K562 (cell line): ENCODE measurements at regions not wholly inside any gene's neighbourhood (a gene's known extent, or its start where the extent isn't known, plus 50 kb on each side); places are given as distances from the start of the nearest gene placed in this dataset.

ENCODE experiments used
- ATAC-seq: fragments of 200-7000 bp; cut with Tn5 transposase; 3 replicates; pipeline ENCODE4 v1.9.1; 2020; ENCODE audit warnings: moderate library complexity
- BruUV-seq: library from RNA; stranded (reverse); fragments of 400-500 nt; replicated peaks from 2 replicates; lab custom pipeline; 2021; lab: Mats Ljungman, UMichigan
- CTCF ChIA-PET: fragments of 300-600 bp; formaldehyde crosslinking; extraction: SDS; loops from one replicate; lab custom pipeline; 2021; ENCODE audit warnings: low intra/inter-chr PET ratio; lab: Yijun Ruan, JAX
- POLR2A ChIA-PET: fragments of 300-600, 350-650 bp; sonication (Branson Sonifier 250); formaldehyde crosslinking; extraction: SDS; loops from one replicate; lab custom pipeline; 2021; ENCODE audit warnings: antibody characterized with exemption, inconsistent platforms; lab: Yijun Ruan, JAX
- DNase-seq, 4 experiments: peaks; one replicate each; pipeline versions ENCODE4 v3.0.0 to v3.0.0-alpha.2; 2011 to 2018; ENCODE audit warnings: low spot score in 3 of 4, mixed read lengths in 3 of 4; ENCODE audit errors: extremely low read depth in 1 of 4
- FAIRE-seq: peaks from 2 replicates; lab custom pipeline; 2011; peaks lifted over from hg19 to GRCh38; lab: Jason Lieb, UNC
- H2AFZ ChIP-seq: 2 replicates; pipeline ENCODE4 v1.6.0; 2011; ENCODE audit warnings: low read depth, low read length, control low read depth, inconsistent platforms
- H3K27ac ChIP-seq: fragments of 200-600 bp; 3 replicates; pipeline ENCODE4 v1.8.0; 2011; ENCODE audit warnings: low read depth, mild to moderate bottlenecking, control low read depth, inconsistent platforms, low read length, moderate library complexity, mixed read lengths; ENCODE audit errors: extremely low read depth
- H3K27me3 ChIP-seq, 2 experiments: fragments of 300-600 bp in 1 of 2; 2 replicates in 1 of 2; 3 replicates in 1 of 2; pipeline versions ENCODE4 v1.6.0 to v1.8.0; 2011; ENCODE audit warnings: inconsistent platforms in 2 of 2, low read length in 2 of 2, mild to moderate bottlenecking in 1 of 2, mixed read lengths in 1 of 2, moderate library complexity in 1 of 2; ENCODE audit not compliant: control insufficient read depth in 2 of 2, insufficient read depth in 2 of 2
- H3K36me3 ChIP-seq: fragments of 300-600 bp; 3 replicates; pipeline ENCODE4 v1.8.0; 2011; ENCODE audit warnings: mild to moderate bottlenecking, low read length, inconsistent platforms; ENCODE audit not compliant: control insufficient read depth, insufficient read depth
- H3K4me1 ChIP-seq, 2 experiments: fragments of 200-600 bp in 1 of 2; replicated peaks in 1 of 2; 2 replicates in 1 of 2; 3 replicates in 1 of 2; pipeline versions ENCODE4 v1.5.1 to v1.8.0; 2011; ENCODE audit warnings: inconsistent platforms in 2 of 2, low read length in 2 of 2, mild to moderate bottlenecking in 1 of 2, mixed read lengths in 1 of 2, moderate library complexity in 1 of 2; ENCODE audit not compliant: control insufficient read depth in 2 of 2, insufficient read depth in 2 of 2
- H3K4me2 ChIP-seq: 2 replicates; pipeline ENCODE4 v1.6.1; 2011; ENCODE audit warnings: low read length, control low read depth, inconsistent platforms, mixed read lengths; ENCODE audit not compliant: insufficient read depth
- H3K4me3 ChIP-seq: fragments of 200-600 bp; sonication (generic), shearing (Covaris generic); 2 replicates; pipeline ENCODE4 v1.5.1; 2016; ENCODE audit warnings: control low read depth, inconsistent platforms
- H3K79me2 ChIP-seq: fragments of 200-600 bp; 3 replicates; pipeline ENCODE4 v1.8.0; 2011; ENCODE audit warnings: low read length, inconsistent platforms; ENCODE audit not compliant: control insufficient read depth, insufficient read depth
- H3K9ac ChIP-seq, 2 experiments: 2 replicates each; pipeline versions ENCODE4 v1.6.0 to v1.6.1; 2011; ENCODE audit warnings: low read depth in 2 of 2, low read length in 2 of 2, control low read depth in 1 of 2, inconsistent platforms in 1 of 2, mild to moderate bottlenecking in 1 of 2, mixed read lengths in 1 of 2; ENCODE audit not compliant: insufficient read depth in 1 of 2
- H3K9me1 ChIP-seq: one replicate; pipeline ENCODE4 v1.6.0; 2011; ENCODE audit warnings: inconsistent platforms, mild to moderate bottlenecking, low read length, moderate library complexity; ENCODE audit not compliant: control insufficient read depth, insufficient read depth
- H3K9me3 ChIP-seq: replicated peaks from 2 replicates; pipeline ENCODE4 v1.5.1; 2011; ENCODE audit warnings: low read depth, low read length, inconsistent platforms; ENCODE audit not compliant: control insufficient read depth, insufficient read depth
- H4K20me1 ChIP-seq: replicated peaks from 2 replicates; pipeline ENCODE4 v1.6.1; 2011; ENCODE audit warnings: low read length, inconsistent platforms, mixed read lengths; ENCODE audit not compliant: control insufficient read depth, insufficient read depth
- ADNP ChIP-seq: fragments of 200-800 bp; sonication (Bioruptor generic); IDR thresholded peaks from 2 replicates; pipeline ENCODE4 v1.6.1; 2016; ENCODE audit warnings: missing genetic modification characterization, missing compliant biosample characterization
- DIDO1 ChIP-seq: fragments of 450-650 bp; IDR thresholded peaks from 2 replicates; pipeline ENCODE4 v1.6.1; 2016; ENCODE audit warnings: low read depth, missing biosample characterization, missing genetic modification characterization
- IFI16 ChIP-seq: fragments of 250-450 bp; sonication (Bioruptor Pico); IDR thresholded peaks from 2 replicates; pipeline ENCODE4 v2.1.2; 2022; ENCODE audit warnings: mild to moderate bottlenecking, inconsistent platforms
- LARP7 ChIP-seq: fragments of 450-650 bp; IDR thresholded peaks from 2 replicates; pipeline ENCODE4 v1.6.1; 2016
- NEUROD1 ChIP-seq: fragments of 150-350 bp; IDR thresholded peaks from 2 replicates; pipeline ENCODE4 v1.6.1; 2014; ENCODE audit warnings: borderline replicate concordance, low read length, low read depth; ENCODE audit not compliant: partially characterized antibody
- RCOR1 ChIP-seq, 2 experiments: IDR thresholded peaks; 2 replicates each; pipeline ENCODE4 v1.6.1; 2012; ENCODE audit warnings: low read depth in 2 of 2, low read length in 2 of 2, borderline replicate concordance in 1 of 2, improper control_type of control experiment in 1 of 2
- SIX5 ChIP-seq, 2 experiments: IDR thresholded peaks; 2 replicates each; pipeline ENCODE4 v1.6.1; 2011; ENCODE audit warnings: low read length in 2 of 2, borderline replicate concordance in 1 of 2, low read depth in 1 of 2, mild to moderate bottlenecking in 1 of 2, moderate library complexity in 1 of 2; ENCODE audit not compliant: insufficient read depth in 1 of 2
- SMARCA4 ChIP-seq: fragments of 450-650 bp; IDR thresholded peaks from 2 replicates; pipeline ENCODE4 v1.6.1; 2016
- TAF1 ChIP-seq: IDR thresholded peaks from 2 replicates; pipeline ENCODE4 v1.6.1; 2011; ENCODE audit warnings: mild to moderate bottlenecking, low read length, moderate library complexity; ENCODE audit not compliant: insufficient read depth, control insufficient read depth, severe bottlenecking; ENCODE audit errors: extremely low read depth
- ZNF140 ChIP-seq: fragments of 250-450 bp; sonication (Bioruptor Pico); IDR thresholded peaks from 2 replicates; pipeline ENCODE4 v1.8.0; 2021; ENCODE audit warnings: moderate library complexity, mild to moderate bottlenecking, inconsistent platforms
- ZNF785 ChIP-seq: fragments of 250-450 bp; sonication (Bioruptor Pico); IDR thresholded peaks from 2 replicates; pipeline ENCODE4 v1.4.0; 2020; ENCODE audit warnings: mild to moderate bottlenecking
- WGBS: fragments of 100-300 bp; shearing (Covaris generic); methylation state at CpG from one replicate; pipeline ENCODE4 v1.1.6; 2016; ENCODE audit warnings: low coverage, mixed read lengths; ENCODE audit not compliant: insufficient coverage; ENCODE audit errors: missing lambda C conversion rate; 5-methylcytosine and 5-hydroxymethylcytosine counted together
- in situ Hi-C: fragments of 300-500 bp; cut with MboI; formaldehyde crosslinking; loops from 4 replicates; pipeline ENCODE4 v1.15.0; 2018; ENCODE audit warnings: inconsistent platforms, mixed read lengths
- intact Hi-C: fragments of 100-400 bp; cut with micrococcal nuclease; formaldehyde crosslinking; loops from 2 replicates; pipeline ENCODE4 v1.14.2; 2022

DNA sequence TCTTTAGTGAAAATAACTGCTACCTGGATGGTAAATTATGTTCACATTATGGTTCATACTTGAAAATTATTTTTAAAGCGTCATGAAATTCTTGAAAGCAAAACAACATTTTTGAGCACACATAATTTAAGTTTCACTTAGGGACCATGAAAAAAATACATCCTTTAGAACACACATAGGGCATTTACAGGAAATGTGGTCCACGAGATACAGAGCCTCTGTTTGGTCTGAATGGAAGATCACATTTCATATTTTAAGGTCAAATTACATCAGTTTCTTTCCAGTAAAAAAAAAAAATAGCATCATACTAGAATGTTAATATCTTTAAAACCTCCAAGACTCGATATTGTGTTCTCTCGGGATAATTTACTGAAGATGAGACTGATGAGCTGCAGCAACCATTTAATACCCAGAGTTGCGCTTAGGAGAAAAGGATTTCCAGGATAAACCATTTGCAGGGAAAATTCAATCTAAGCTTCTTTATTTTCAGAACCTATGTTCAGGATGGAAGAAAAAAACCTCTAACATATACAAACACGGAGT, 720.7 kb downstream of the DIAPH3 start:
- WGBS, result 2% methylated on average over 6 of the region's 6 CpGs
- FAIRE-seq (no peak), ATAC-seq (no peak), DNase-seq (no peak)
- no peak overlapping the region for H3K9ac ChIP-seq
- H3K4me3 ChIP-seq, result no peak overlapping the region
- H3K9me3 ChIP-seq, result no peaks in the 10 kb centered on the region
- no peak overlapping the region for H2AFZ ChIP-seq
- H3K9me1 ChIP-seq, result no peaks in the 10 kb centered on the region
- H3K4me2 ChIP-seq, result no peak overlapping the region
- H3K27ac ChIP-seq, result no peak overlapping the region
- H3K27me3 ChIP-seq, result peaks cover 0 to 5% of the 10 kb centered on the region in 2 experiments; a peak in 2 of 5 replicates
- POLR2A ChIA-PET, result interaction anchor here (1.0 kb wide), 1 partner anchor 10 kb away, joined by 3 read pairs; no protein-coding TSS in a partner anchor
- no TSS peak for BruUV-seq
- H4K20me1 ChIP-seq, result no peaks in the 10 kb centered on the region
- no peak for TF ChIP-seq ZNF785 (CRISPR knock-in tag)
- no peak for TF ChIP-seq ADNP (tag)
- TF ChIP-seq SMARCA4, result no peak
- no peak for TF ChIP-seq NEUROD1
- TF ChIP-seq SIX5 (IDR thresholded peaks at IDR 0.05; ENCODE audit: borderline replicate concordance in 1 of 2, insufficient read depth in 1 of 2, low read depth in 1 of 2, low read length in 2 of 2), result no peak
- TF ChIP-seq IFI16 (CRISPR knock-in tag), result no peak
- no peak for TF ChIP-seq DIDO1
- no peak for TF ChIP-seq RCOR1 (IDR thresholded peaks at IDR 0.05; ENCODE audit: borderline replicate concordance in 1 of 2, low read depth in 2 of 2, low read length in 2 of 2)
- TF ChIP-seq TAF1, result no peak
- no peak for TF ChIP-seq ZNF140
- no peak for TF ChIP-seq LARP7
- CTCF ChIA-PET, result no interaction called here
- H3K79me2 ChIP-seq, result no peaks in the 10 kb centered on the region
- in situ Hi-C loops, result no loop called here
- intact Hi-C loops, result no loop called here
- H3K4me1 ChIP-seq, result no peaks in the 10 kb centered on the region
- no peaks in the 10 kb centered on the region for H3K36me3 ChIP-seq
